CD4-positive, alpha-beta memory T cell (primary cell): ENCODE measurements at regions not wholly inside any gene's neighbourhood (a gene's known extent, or its start where the extent isn't known, plus 50 kb on each side); places are given as distances from the start of the nearest gene placed in this dataset.

ENCODE experiments used
- CTCF ChIA-PET: fragments of 350-600 bp; sonication (Branson Sonifier 250); formaldehyde crosslinking; loops from one replicate; lab custom pipeline; 2021; ENCODE audit warnings: inconsistent platforms; ENCODE audit not compliant: partially characterized antibody; lab: Charles Lee
- POLR2A ChIA-PET: fragments of 350-600 bp; sonication (Branson Sonifier 250); formaldehyde crosslinking; loops from one replicate; lab custom pipeline; 2021; ENCODE audit not compliant: partially characterized antibody; lab: Charles Lee
- DNase-seq, 5 donors: peaks; one replicate each; pipeline versions ENCODE4 v3.0.0 to v3.0.0-alpha.2; 2020 to 2022; ENCODE audit warnings: mixed read lengths in 1 of 5
- H3K27ac ChIP-seq: one replicate; pipeline ENCODE4 v1.7.0; 2013; ENCODE audit warnings: low read depth, low read length
- H3K27me3 ChIP-seq: 2 replicates; pipeline ENCODE4 v1.7.0; 2013; ENCODE audit warnings: mild to moderate bottlenecking, low read length, moderate library complexity; ENCODE audit not compliant: insufficient read depth
- H3K36me3 ChIP-seq: 2 replicates; pipeline ENCODE4 v1.7.0; 2013; ENCODE audit warnings: mild to moderate bottlenecking, low read length, moderate library complexity; ENCODE audit not compliant: insufficient read depth
- H3K4me1 ChIP-seq: 2 replicates; pipeline ENCODE4 v1.7.0; 2013; ENCODE audit warnings: mild to moderate bottlenecking, low read length, moderate library complexity; ENCODE audit not compliant: insufficient read depth
- H3K4me3 ChIP-seq, 2 donors: one replicate each; pipeline ENCODE4 v1.7.0; 2013; ENCODE audit warnings: low read length in 2 of 2, mild to moderate bottlenecking in 1 of 2
- H3K9me3 ChIP-seq, 2 donors: one replicate each; pipeline ENCODE4 v1.7.0; 2013; ENCODE audit warnings: low read length in 2 of 2, control low read depth in 1 of 2; ENCODE audit not compliant: control insufficient read depth in 1 of 2
- H3K27ac Mint-ChIP-seq, 7 donors: one replicate each; pipeline ENCODE4 v1.8.0; 2020 to 2021; ENCODE audit warnings: mixed read lengths in 7 of 7, mild to moderate bottlenecking in 6 of 7, inconsistent platforms in 3 of 7, moderate library complexity in 3 of 7
- H3K27me3 Mint-ChIP-seq, 2 donors: one replicate each; pipeline ENCODE4 v1.8.0; 2020 to 2021; ENCODE audit warnings: mixed read lengths in 2 of 2
- H3K36me3 Mint-ChIP-seq, 2 donors: one replicate each; pipeline ENCODE4 v1.8.0; 2020 to 2021; ENCODE audit warnings: mixed read lengths in 2 of 2, inconsistent platforms in 1 of 2, mild to moderate bottlenecking in 1 of 2
- H3K4me1 Mint-ChIP-seq, 4 donors: one replicate each; pipeline ENCODE4 v1.8.0; 2020 to 2021; ENCODE audit warnings: mixed read lengths in 4 of 4, mild to moderate bottlenecking in 1 of 4
- H3K4me3 Mint-ChIP-seq, 8 donors: one replicate each; pipeline ENCODE4 v1.8.0; 2020 to 2021; ENCODE audit warnings: mixed read lengths in 8 of 8, mild to moderate bottlenecking in 7 of 8, moderate library complexity in 6 of 8, inconsistent platforms in 3 of 8
- H3K9me3 Mint-ChIP-seq, 8 donors: one replicate each; pipeline ENCODE4 v1.8.0; 2020 to 2021; ENCODE audit warnings: mixed read lengths in 8 of 8, mild to moderate bottlenecking in 5 of 8, inconsistent platforms in 3 of 8, moderate library complexity in 1 of 8
- intact Hi-C: fragments of 100-400 bp; cut with micrococcal nuclease; formaldehyde crosslinking; loops from one replicate; pipeline ENCODE4 v1.15.1; 2023

DNA sequence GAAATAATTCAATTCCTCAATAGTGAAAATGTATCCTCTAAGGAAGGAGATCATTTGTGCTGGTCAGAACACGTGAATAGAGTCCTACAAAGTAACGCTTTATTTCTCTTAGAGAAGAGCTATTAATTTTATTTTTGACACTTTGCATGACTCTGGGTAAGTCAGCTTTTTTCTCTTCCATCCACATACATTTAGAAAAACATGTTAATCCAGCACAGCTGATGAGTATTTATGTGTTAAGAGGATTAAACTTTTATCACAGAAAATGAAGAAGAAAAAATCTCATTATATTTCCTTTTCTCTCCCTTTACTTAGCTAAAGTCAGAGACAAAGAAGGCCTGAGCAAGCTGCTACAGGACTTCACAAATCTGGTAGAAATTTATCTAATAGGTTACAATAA, 649.5 kb upstream of the CCDC179 start:
- DNase-seq: no peak
- no peak overlapping the region for H3K4me3 Mint-ChIP-seq
- H3K27me3 Mint-ChIP-seq: no peaks in the 10 kb centered on the region
- H3K4me1 ChIP-seq: no peaks in the 10 kb centered on the region
- H3K36me3 ChIP-seq: no peaks in the 10 kb centered on the region
- H3K27ac ChIP-seq: no peak overlapping the region
- H3K27ac Mint-ChIP-seq: no peak overlapping the region
- CTCF ChIA-PET: no interaction called here
- no peaks in the 10 kb centered on the region for H3K9me3 ChIP-seq
- no peaks in the 10 kb centered on the region for H3K36me3 Mint-ChIP-seq
- H3K9me3 Mint-ChIP-seq: peaks cover under 1 to 21% (median 5%) of the 10 kb centered on the region in 8 donors
- no peaks in the 10 kb centered on the region for H3K27me3 ChIP-seq
- intact Hi-C loops: no loop called here
- no peaks in the 10 kb centered on the region for H3K4me1 Mint-ChIP-seq
- POLR2A ChIA-PET: no interaction called here
- no peak overlapping the region for H3K4me3 ChIP-seq

DNA sequence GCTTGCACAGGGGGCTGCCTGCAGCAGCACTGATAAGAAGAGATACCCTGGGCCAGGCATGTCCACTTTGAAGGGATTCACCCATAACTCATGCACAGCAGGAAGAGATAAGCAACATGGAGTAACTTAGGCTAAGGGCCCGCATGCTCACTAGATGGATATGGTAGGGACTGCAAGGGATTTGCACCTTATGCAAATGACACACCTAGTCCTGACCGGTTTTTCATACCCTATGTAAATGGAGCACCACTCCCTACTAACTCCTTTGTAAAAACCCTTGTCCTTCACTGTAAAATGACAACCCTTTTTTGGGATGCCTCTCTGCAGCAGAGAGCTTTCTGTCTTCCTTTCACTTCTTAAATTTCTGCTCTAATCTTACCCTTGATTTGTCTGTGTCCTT, 658.9 kb upstream of the CCDC179 start:
- intact Hi-C loops: no loop called here
- Histone ChIP-seq H3K4me3 (no peak overlapping the region), H3K27me3 (no peaks in the 10 kb centered on the region), H3K4me1 (no peaks in the 10 kb centered on the region), H3K36me3 (no peaks in the 10 kb centered on the region), H3K9me3 (no peaks in the 10 kb centered on the region), H3K27ac (no peak overlapping the region)
- ChIA-PET POLR2A (no interaction called here), CTCF (no interaction called here)
- Mint-ChIP-seq H3K4me1 (no peaks in the 10 kb centered on the region), H3K27me3 (no peaks in the 10 kb centered on the region), H3K9me3 (peaks cover 0 to 14% (median 4%) of the 10 kb centered on the region in 8 donors), H3K27ac (no peak overlapping the region), H3K4me3 (no peak overlapping the region), H3K36me3 (no peaks in the 10 kb centered on the region)
- DNase-seq: no peak

DNA sequence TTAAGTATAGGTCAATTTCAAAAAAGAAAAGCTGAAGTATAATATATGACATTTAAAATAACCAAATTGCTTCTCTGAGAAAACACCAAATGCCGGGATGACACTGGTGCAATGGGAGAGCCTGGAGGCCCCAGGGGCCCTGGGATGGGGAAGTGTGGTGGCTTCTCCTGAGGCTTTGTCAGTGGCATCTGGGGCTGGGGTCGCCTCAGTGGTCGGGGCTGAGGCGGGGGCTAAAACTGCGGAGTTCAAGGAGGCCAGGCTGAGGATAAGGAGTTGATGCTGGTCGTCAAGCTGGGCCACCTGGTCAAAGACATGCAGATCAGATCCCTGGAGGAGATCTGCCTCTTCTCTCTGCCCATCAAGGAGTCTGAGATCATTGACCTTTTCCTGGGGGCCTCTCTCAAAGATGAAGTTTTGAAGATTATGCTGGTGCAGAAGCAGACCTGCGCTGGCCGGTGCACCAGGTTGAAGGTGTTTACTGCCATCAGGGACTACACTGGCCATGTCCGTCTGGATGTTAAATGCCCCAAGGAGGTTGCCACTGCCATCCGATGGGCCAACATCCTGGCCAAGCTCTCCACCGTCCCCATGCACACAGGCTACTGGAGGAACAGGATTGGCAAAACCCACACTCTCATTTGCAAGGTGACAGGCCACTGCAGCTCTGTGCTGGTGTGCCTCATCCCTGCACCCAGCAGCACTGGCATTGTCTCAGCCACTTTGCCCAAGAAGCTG, 660.1 kb upstream of the CCDC179 start:
- Mint-ChIP-seq H3K27me3 (no peaks in the 10 kb centered on the region), H3K9me3 (peaks cover 0 to 14% (median 3%) of the 10 kb centered on the region in 8 donors), H3K4me3 (no peak overlapping the region), H3K36me3 (no peaks in the 10 kb centered on the region), H3K4me1 (no peaks in the 10 kb centered on the region), H3K27ac (no peak overlapping the region)
- Histone ChIP-seq H3K27ac (no peak overlapping the region), H3K4me3 (no peak overlapping the region), H3K4me1 (no peaks in the 10 kb centered on the region), H3K36me3 (no peaks in the 10 kb centered on the region), H3K27me3 (no peaks in the 10 kb centered on the region), H3K9me3 (no peaks in the 10 kb centered on the region)
- POLR2A ChIA-PET: no interaction called here
- intact Hi-C loops: no loop called here
- CTCF ChIA-PET: no interaction called here
- no peak for DNase-seq

DNA sequence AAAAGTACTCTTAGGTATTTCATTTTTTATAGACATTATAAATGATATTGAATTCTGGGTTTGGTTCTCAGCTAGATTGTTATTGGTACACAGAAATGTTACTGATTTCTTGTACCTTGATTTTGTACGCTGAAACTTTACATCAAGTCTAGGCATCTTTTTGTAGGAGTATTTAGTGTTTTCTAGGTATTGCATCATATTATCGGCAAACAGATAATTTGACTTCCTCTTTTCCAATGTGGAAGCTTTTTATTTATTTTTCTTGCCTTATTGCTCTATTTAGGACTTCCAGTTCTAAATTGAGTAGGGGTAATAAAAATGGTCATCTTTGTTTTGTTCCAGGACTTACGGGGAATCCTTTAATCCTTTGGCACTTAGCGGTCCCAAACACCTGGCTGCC, 676.6 kb upstream of the CCDC179 start:
- ChIA-PET CTCF (interaction anchor here (0.8 kb wide), 1 partner anchor 9 kb away, joined by 4 read pairs; no protein-coding TSS in a partner anchor), POLR2A (no interaction called here)
- no peaks in the 10 kb centered on the region for H3K36me3 Mint-ChIP-seq
- H3K27me3 Mint-ChIP-seq: no peaks in the 10 kb centered on the region
- Histone ChIP-seq H3K27ac (no peak overlapping the region), H3K36me3 (no peaks in the 10 kb centered on the region), H3K4me3 (no peak overlapping the region), H3K9me3 (no peaks in the 10 kb centered on the region), H3K27me3 (no peaks in the 10 kb centered on the region), H3K4me1 (no peaks in the 10 kb centered on the region)
- DNase-seq: no peak
- H3K4me1 Mint-ChIP-seq: no peaks in the 10 kb centered on the region
- H3K27ac Mint-ChIP-seq: no peak overlapping the region
- intact Hi-C loops: no loop called here
- H3K4me3 Mint-ChIP-seq: no peak overlapping the region
- peaks cover 0 to 33% (median 10%) of the 10 kb centered on the region in 8 donors for H3K9me3 Mint-ChIP-seq

DNA sequence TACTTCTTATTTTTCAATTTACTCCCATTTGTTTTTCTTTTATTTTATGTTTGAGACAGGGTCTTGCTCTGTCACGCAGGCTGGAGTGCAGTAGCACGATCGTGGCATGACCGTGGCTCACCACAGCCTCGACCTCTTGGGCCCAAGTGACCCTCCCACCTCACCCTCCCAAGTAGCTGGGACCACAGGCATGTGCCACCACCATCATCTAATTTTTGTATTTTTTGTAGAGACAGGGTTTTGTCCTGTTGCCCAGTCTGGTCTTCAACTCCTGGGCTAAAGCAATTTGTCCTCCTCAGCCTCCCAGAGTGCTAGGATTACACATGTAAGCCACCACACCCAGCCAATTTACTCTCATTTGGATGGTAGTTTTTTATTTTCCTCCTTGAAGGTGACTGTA, 679.3 kb upstream of the CCDC179 start:
- no peaks in the 10 kb centered on the region for H3K4me1 ChIP-seq
- no peaks in the 10 kb centered on the region for H3K27me3 Mint-ChIP-seq
- no peak for DNase-seq
- H3K27me3 ChIP-seq: no peaks in the 10 kb centered on the region
- H3K9me3 ChIP-seq: no peaks in the 10 kb centered on the region
- no peaks in the 10 kb centered on the region for H3K4me1 Mint-ChIP-seq
- intact Hi-C loops: no loop called here
- ChIA-PET CTCF (no interaction called here), POLR2A (no interaction called here)
- no peak overlapping the region for H3K27ac ChIP-seq
- H3K36me3 ChIP-seq: no peaks in the 10 kb centered on the region
- no peak overlapping the region for H3K4me3 ChIP-seq
- no peak overlapping the region for H3K4me3 Mint-ChIP-seq
- no peaks in the 10 kb centered on the region for H3K36me3 Mint-ChIP-seq
- peaks cover 0 to 31% (median 10%) of the 10 kb centered on the region in 8 donors for H3K9me3 Mint-ChIP-seq
- H3K27ac Mint-ChIP-seq: no peak overlapping the region

DNA sequence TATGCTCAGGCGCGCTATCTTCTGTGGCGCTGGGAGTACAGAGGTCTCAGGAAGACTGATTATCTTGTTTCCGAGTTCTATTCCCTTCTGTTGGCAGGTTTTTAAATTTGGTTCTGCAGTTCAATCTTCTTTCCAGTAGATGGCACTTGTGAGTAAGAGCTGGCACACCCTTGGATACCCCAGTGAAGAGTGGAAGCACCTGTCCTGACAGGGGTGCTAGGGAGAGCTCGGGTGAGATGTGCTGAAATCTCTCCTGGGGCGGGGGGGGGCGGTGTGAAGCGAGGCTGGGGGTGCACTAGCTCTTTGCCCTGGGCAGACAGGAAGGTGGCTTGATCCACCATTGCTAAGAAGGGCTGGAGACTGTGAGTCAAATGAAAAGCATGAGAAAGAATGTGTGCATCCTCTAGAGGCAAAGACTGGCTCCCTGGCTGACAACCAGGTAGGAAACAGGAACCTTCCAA, 679.9 kb upstream of the CCDC179 start:
- intact Hi-C loops: no loop called here
- H3K27ac Mint-ChIP-seq: no peak overlapping the region
- H3K4me3 Mint-ChIP-seq: no peak overlapping the region

DNA sequence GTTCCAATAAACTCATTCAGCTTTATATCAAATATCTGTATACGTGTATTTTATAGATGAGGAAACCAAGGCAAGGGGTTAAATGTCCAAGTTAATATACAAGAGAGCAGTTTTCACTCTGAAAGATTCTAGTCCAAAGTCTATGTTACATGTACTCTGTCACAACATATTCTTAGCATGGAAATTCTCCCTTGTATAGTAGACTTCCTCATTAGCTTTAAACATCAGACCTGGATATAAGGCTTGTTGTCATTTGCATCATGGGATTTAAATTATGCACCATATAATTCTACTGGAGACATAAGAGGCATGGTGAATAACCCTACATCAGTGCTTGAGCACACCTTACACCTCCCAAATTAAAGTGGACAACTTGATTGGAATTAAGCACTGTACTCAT, 681.9 kb upstream of the CCDC179 start:
- POLR2A ChIA-PET: no interaction called here
- CTCF ChIA-PET: no interaction called here
- H3K27ac Mint-ChIP-seq: no peak overlapping the region
- H3K9me3 Mint-ChIP-seq: peaks cover 0 to 20% (median 5%) of the 10 kb centered on the region in 8 donors
- no peak overlapping the region for H3K4me3 Mint-ChIP-seq
- Histone ChIP-seq H3K9me3 (no peaks in the 10 kb centered on the region), H3K27me3 (no peaks in the 10 kb centered on the region), H3K4me3 (no peak overlapping the region), H3K36me3 (no peaks in the 10 kb centered on the region), H3K4me1 (no peaks in the 10 kb centered on the region), H3K27ac (no peak overlapping the region)
- H3K36me3 Mint-ChIP-seq: no peaks in the 10 kb centered on the region
- intact Hi-C loops: no loop called here
- H3K27me3 Mint-ChIP-seq: no peaks in the 10 kb centered on the region
- DNase-seq: no peak
- no peaks in the 10 kb centered on the region for H3K4me1 Mint-ChIP-seq

More for the DNA sequence above, 679.9 kb upstream of the CCDC179 start:
- peaks cover 0 to 26% (median 10%) of the 10 kb centered on the region in 8 donors for H3K9me3 Mint-ChIP-seq
- Histone ChIP-seq H3K4me1 (no peaks in the 10 kb centered on the region), H3K27me3 (no peaks in the 10 kb centered on the region), H3K27ac (no peak overlapping the region), H3K4me3 (no peak overlapping the region), H3K36me3 (no peaks in the 10 kb centered on the region), H3K9me3 (no peaks in the 10 kb centered on the region)
- POLR2A ChIA-PET: no interaction called here
- H3K4me1 Mint-ChIP-seq: no peaks in the 10 kb centered on the region
- CTCF ChIA-PET: no interaction called here
- no peaks in the 10 kb centered on the region for H3K36me3 Mint-ChIP-seq
- no peak for DNase-seq
- H3K27me3 Mint-ChIP-seq: no peaks in the 10 kb centered on the region
